Lung (tissue), 11 donors: ENCODE measurements at regions not wholly inside any gene's neighbourhood (a gene's known extent, or its start where the extent isn't known, plus 50 kb on each side); places are given as distances from the start of the nearest gene placed in this dataset.

Experiments used
- ATAC-seq: fragments of 200-7000 bp; cut with Tn5 transposase; one replicate; pipeline ENCODE4 v1.9.1; 2020; ENCODE audit warnings: moderate number of reproducible peaks; ENCODE audit not compliant: insufficient read depth, low FRiP score
- DNase-seq, 3 donors: peaks; one replicate each; pipeline ENCODE4 v3.0.0-alpha.2; 2013 to 2017
- H3K27ac ChIP-seq, 2 donors: one replicate each; pipeline ENCODE4 v1.5.1; 2013; ENCODE audit warnings: mild to moderate bottlenecking in 2 of 2, moderate library complexity in 2 of 2, control low read depth in 1 of 2, inconsistent platforms in 1 of 2, low read depth in 1 of 2, low read length in 1 of 2
- H3K27me3 ChIP-seq, 3 donors: one replicate each; pipeline ENCODE4 v1.5.1; 2013; ENCODE audit warnings: low read length in 2 of 3; ENCODE audit not compliant: control insufficient read depth in 3 of 3, insufficient read depth in 3 of 3
- H3K36me3 ChIP-seq, 4 donors: one replicate each; pipeline ENCODE4 v1.5.1; 2013; ENCODE audit warnings: low read length in 4 of 4, mild to moderate bottlenecking in 1 of 4, moderate library complexity in 1 of 4; ENCODE audit not compliant: control insufficient read depth in 4 of 4, insufficient read depth in 4 of 4
- H3K4me1 ChIP-seq, 5 donors: one replicate each; pipeline ENCODE4 v1.5.1; 2013; ENCODE audit warnings: low read length in 5 of 5, mild to moderate bottlenecking in 2 of 5, moderate library complexity in 1 of 5; ENCODE audit not compliant: control insufficient read depth in 5 of 5, insufficient read depth in 5 of 5
- H3K4me3 ChIP-seq: one replicate; pipeline ENCODE4 v1.5.1; 2013; ENCODE audit warnings: mild to moderate bottlenecking, control low read depth, moderate library complexity
- H3K9ac ChIP-seq, 2 donors: one replicate each; pipeline ENCODE4 v1.5.1; 2013; ENCODE audit warnings: low read length in 2 of 2, control low read depth in 1 of 2; ENCODE audit not compliant: insufficient read depth in 1 of 2
- H3K9me3 ChIP-seq, 4 donors: one replicate each; pipeline ENCODE4 v1.5.1; 2013; ENCODE audit warnings: low read length in 3 of 4, mild to moderate bottlenecking in 1 of 4, moderate library complexity in 1 of 4; ENCODE audit not compliant: control insufficient read depth in 4 of 4, insufficient read depth in 3 of 4
- CTCF ChIP-seq: IDR thresholded peaks from 2 replicates; pipeline ENCODE4 v1.5.1; 2012; ENCODE audit warnings: mild to moderate bottlenecking; ENCODE audit errors: control extremely low read depth, extremely low read depth
- WGBS, 2 donors: extraction: QIAGEN DNeasy Blood & Tissue Kit; methylation state at CpG; one replicate each; pipeline ENCODE4 v1.1.7; 2013; 5-methylcytosine and 5-hydroxymethylcytosine counted together
- donor health status: control.
- donor health status: control.
- donor health status: Bipolar disorder and iron deficiency.
- donor health status: healthy.
- donor health status: DM: yes; HTN: yes; CAD: no.

- 92% methylated on average over 10 of the region's 10 CpGs for WGBS, 2 donors
- H3K9me3 ChIP-seq, result peaks cover 0 to 6% (median 0%) of the 10 kb centered on the region in 4 donors
- ATAC-seq (no peak), DNase-seq (no peak)
- H3K27me3 ChIP-seq, result no peaks in the 10 kb centered on the region
- H3K36me3 ChIP-seq, result no peaks in the 10 kb centered on the region
- H3K27ac ChIP-seq, result no peak overlapping the region
- H3K9ac ChIP-seq, result no peak overlapping the region
- H3K4me3 ChIP-seq, result no peak overlapping the region
- no peak for TF ChIP-seq CTCF
- H3K4me1 ChIP-seq, result no peaks in the 10 kb centered on the region
Observed at GRCh38 chr5:6080930-6081726, 297.2 kb downstream of the MED10 start.

GRCh38 chr5:6080436-6080835, 297.9 kb downstream of the MED10 start:
- H3K9me3 ChIP-seq, result peaks cover 0 to 6% (median 0%) of the 10 kb centered on the region in 4 donors
- no peaks in the 10 kb centered on the region for H3K4me1 ChIP-seq
- DNase-seq, result no peak
- WGBS, 2 donors, result 91 to 94% methylated on average over 7 of the region's 7 CpGs
- no peaks in the 10 kb centered on the region for H3K36me3 ChIP-seq
- H3K27me3 ChIP-seq, result no peaks in the 10 kb centered on the region
- H3K27ac ChIP-seq, result no peak overlapping the region
- no peak overlapping the region for H3K4me3 ChIP-seq
- ATAC-seq, result no peak
- TF ChIP-seq CTCF, result no peak
- no peak overlapping the region for H3K9ac ChIP-seq

- TF ChIP-seq CTCF, result no peak
- no peak overlapping the region for H3K9ac ChIP-seq
- 84 to 89% methylated on average over 5 of the region's 5 CpGs for WGBS, 2 donors
- DNase-seq (no peak), ATAC-seq (no peak)
- no peaks in the 10 kb centered on the region for H3K27me3 ChIP-seq
- H3K9me3 ChIP-seq, result peaks cover 0 to 4% (median 0%) of the 10 kb centered on the region in 4 donors
- no peaks in the 10 kb centered on the region for H3K4me1 ChIP-seq
- H3K4me3 ChIP-seq, result no peak overlapping the region
- no peak overlapping the region for H3K27ac ChIP-seq
- no peaks in the 10 kb centered on the region for H3K36me3 ChIP-seq
Observed at GRCh38 chr5:6078881-6079280, 299.5 kb downstream of the MED10 start.
